SK-N-SH (cell line): ENCODE measurements at regions not wholly inside any gene's neighbourhood (a gene's known extent, or its start where the extent isn't known, plus 50 kb on each side); places are given as distances from the start of the nearest gene placed in this dataset.

ENCODE experiments used
- CTCF ChIA-PET: fragments of 300-600, 350-600 bp; formaldehyde crosslinking; extraction: SDS; loops from one replicate; lab custom pipeline; 2021; lab: Yijun Ruan, JAX
- POLR2A ChIA-PET: fragments of 350-600 bp; sonication (Branson Sonifier 250); formaldehyde crosslinking; extraction: SDS; loops from one replicate; lab custom pipeline; 2020; ENCODE audit warnings: antibody characterized with exemption, inconsistent platforms; lab: Yijun Ruan, JAX
- DNase-seq: peaks from one replicate; pipeline ENCODE4 v3.0.0; 2012
- H2AFZ ChIP-seq: fragments of 200-600 bp; sonication (generic); 2 replicates; pipeline ENCODE4 v1.8.1; 2016; ENCODE audit warnings: antibody characterized with exemption, mild to moderate bottlenecking, low read depth
- H3F3A ChIP-seq: fragments of 200-600 bp; sonication (generic); replicated peaks from 2 replicates; pipeline ENCODE3; 2016; ENCODE audit warnings: antibody characterized with exemption, mild to moderate bottlenecking; ENCODE audit not compliant: insufficient read depth
- H3K27ac ChIP-seq, 2 experiments: fragments of 200-500 bp in 1 of 2; fragments of 200-600 bp in 1 of 2; sonication (Bioruptor generic) in 1 of 2; sonication (generic), shearing (Covaris generic) in 1 of 2; 2 replicates each; pipeline versions ENCODE4 v1.5.1 to v1.6.1; 2014 to 2016; ENCODE audit warnings: low read depth in 2 of 2, inconsistent platforms in 1 of 2, low read length in 1 of 2, mild to moderate bottlenecking in 1 of 2, mixed read lengths in 1 of 2
- H3K27me3 ChIP-seq: fragments of 200-600 bp; sonication (generic), shearing (Covaris generic); 2 replicates; pipeline ENCODE4 v1.6.1; 2016; ENCODE audit warnings: mixed run types; ENCODE audit not compliant: insufficient read depth
- H3K36me3 ChIP-seq, 2 experiments: fragments of 200-500 bp in 1 of 2; fragments of 200-600 bp in 1 of 2; sonication (Bioruptor generic) in 1 of 2; sonication (generic) in 1 of 2; replicated peaks in 1 of 2; 2 replicates each; pipeline versions ENCODE3 to v1.5.1; 2014 to 2016; ENCODE audit warnings: low read length in 1 of 2, mild to moderate bottlenecking in 1 of 2; ENCODE audit not compliant: insufficient read depth in 2 of 2, control insufficient read depth in 1 of 2
- H3K4me1 ChIP-seq, 2 experiments: fragments of 200-500 bp in 1 of 2; fragments of 200-600 bp in 1 of 2; sonication (Bioruptor generic) in 1 of 2; sonication (generic), shearing (Covaris generic) in 1 of 2; 2 replicates each; pipeline versions ENCODE4 v1.5.1 to v1.6.1; 2014 to 2016; ENCODE audit warnings: low read depth in 1 of 2, low read length in 1 of 2, mixed run types in 1 of 2; ENCODE audit not compliant: insufficient read depth in 2 of 2, control insufficient read depth in 1 of 2
- H3K4me2 ChIP-seq: fragments of 200-600 bp; sonication (generic), shearing (Covaris generic); 2 replicates; pipeline ENCODE4 v1.6.1; 2017; ENCODE audit warnings: mixed run types
- H3K4me3 ChIP-seq, 2 experiments: fragments of 200-500 bp in 1 of 2; fragments of 200-600 bp in 1 of 2; sonication (Bioruptor generic) in 1 of 2; sonication (generic), shearing (Covaris generic) in 1 of 2; 2 replicates each; pipeline versions ENCODE4 v1.5.1 to v1.8.1; 2014 to 2016; ENCODE audit warnings: low read depth in 2 of 2, inconsistent platforms in 1 of 2, low read length in 1 of 2, mild to moderate bottlenecking in 1 of 2, mixed read lengths in 1 of 2, moderate library complexity in 1 of 2
- H3K79me2 ChIP-seq: fragments of 200-600 bp; sonication (generic); 2 replicates; pipeline ENCODE4 v1.8.1; 2017; ENCODE audit warnings: mild to moderate bottlenecking; ENCODE audit not compliant: insufficient read depth
- H3K9ac ChIP-seq: fragments of 200-600 bp; sonication (generic); 2 replicates; pipeline ENCODE4 v1.6.1; 2017; ENCODE audit warnings: mixed run types
- H3K9me2 ChIP-seq: fragments of 200-600 bp; sonication (generic); 2 replicates; pipeline ENCODE4 v1.6.1; 2017; ENCODE audit warnings: mixed run types
- H3K9me3 ChIP-seq: fragments of 200-600 bp; sonication (generic); 2 replicates; pipeline ENCODE4 v1.6.1; 2017; ENCODE audit warnings: mixed run types, mild to moderate bottlenecking, moderate library complexity
- H4K20me1 ChIP-seq: fragments of 200-600 bp; sonication (generic); 2 replicates; pipeline ENCODE4 v1.6.1; 2017; ENCODE audit warnings: mild to moderate bottlenecking, mixed run types; ENCODE audit not compliant: insufficient read depth
- ELF1 ChIP-seq: IDR thresholded peaks from 2 replicates; pipeline ENCODE4 v1.4.0; 2012
- FOXJ3 ChIP-seq: sonication (generic); formaldehyde crosslinking; IDR thresholded peaks from 2 replicates; pipeline ENCODE4 v1.5.1; 2020; ENCODE audit warnings: mild to moderate bottlenecking, missing genetic modification reagents
- FOXM1 ChIP-seq: IDR thresholded peaks from 2 replicates; pipeline ENCODE4 v1.4.0; 2012; ENCODE audit warnings: low read depth, mild to moderate bottlenecking
- JUND ChIP-seq: IDR thresholded peaks from 2 replicates; pipeline ENCODE4 v1.4.0; 2012
- MEF2A ChIP-seq: IDR thresholded peaks from 2 replicates; pipeline ENCODE4 v1.4.0; 2012; ENCODE audit warnings: low read depth, borderline replicate concordance
- MXI1 ChIP-seq: IDR thresholded peaks from 2 replicates; pipeline ENCODE4 v1.6.1; 2012; ENCODE audit warnings: mild to moderate bottlenecking, low read depth, low read length, improper control_type of control experiment
- NFIC ChIP-seq: IDR thresholded peaks from 2 replicates; pipeline ENCODE4 v1.4.0; 2012; ENCODE audit warnings: borderline replicate concordance
- RCOR1 ChIP-seq: fragments of 150-350 bp; IDR thresholded peaks from 2 replicates; pipeline ENCODE4 v1.6.1; 2017; ENCODE audit warnings: antibody characterized with exemption, low read length
- RFX5 ChIP-seq: IDR thresholded peaks from 2 replicates; pipeline ENCODE4 v1.6.1; 2012; ENCODE audit warnings: mild to moderate bottlenecking, improper control_type of control experiment, low read length
- RXRA ChIP-seq: IDR thresholded peaks from 2 replicates; pipeline ENCODE4 v1.4.0; 2012; ENCODE audit warnings: low read depth, mild to moderate bottlenecking, borderline replicate concordance
- TEAD4 ChIP-seq: IDR thresholded peaks from 2 replicates; pipeline ENCODE4 v1.4.0; 2012; ENCODE audit warnings: mild to moderate bottlenecking, borderline replicate concordance; ENCODE audit not compliant: insufficient read depth
- YY1 ChIP-seq: IDR thresholded peaks from 2 replicates; pipeline ENCODE4 v1.4.0; 2012; ENCODE audit warnings: low read depth, mild to moderate bottlenecking
- WGBS: methylation state at CpG from one replicate; pipeline ENCODE4 v1.1.6; 2017; ENCODE audit warnings: low lambda C conversion rate; 5-methylcytosine and 5-hydroxymethylcytosine counted together
- TF ChIP-seq, protein P1 (sequence below): fragments of 150-350 bp; IDR thresholded peaks from 2 replicates; pipeline ENCODE4 v1.6.1; 2016; ENCODE audit warnings: mild to moderate bottlenecking, low read depth, low read length
- TF ChIP-seq, protein P2 (sequence below): IDR thresholded peaks from 2 replicates; pipeline ENCODE4 v1.4.0; 2012; ENCODE audit warnings: low read depth, borderline replicate concordance
- TF ChIP-seq, protein P3 (sequence below): IDR thresholded peaks from 2 replicates; pipeline ENCODE4 v1.6.1; 2012; ENCODE audit warnings: mild to moderate bottlenecking, low read depth, low read length, moderate library complexity
- TF ChIP-seq, protein P4 (sequence below): IDR thresholded peaks from 2 replicates; pipeline ENCODE4 v1.4.0; 2012; ENCODE audit warnings: low read depth, borderline replicate concordance

GRCh38 chr9:94016744-94017143 lies 61.6 kb upstream of the BARX1 start:
- Histone ChIP-seq H2AFZ (no peak overlapping the region), H3K4me2 (no peak overlapping the region), H3K9me3 (no peaks in the 10 kb centered on the region), H3K4me1 (no peaks in the 10 kb centered on the region), H3K27me3 (no peaks in the 10 kb centered on the region), H3K27ac (no peak overlapping the region), H3K36me3 (no peaks in the 10 kb centered on the region), H3K9ac (no peak overlapping the region), H3F3A (no peaks in the 10 kb centered on the region), H3K9me2 (no peaks in the 10 kb centered on the region), H4K20me1 (no peaks in the 10 kb centered on the region), H3K4me3 (no peak overlapping the region), H3K79me2 (no peaks in the 10 kb centered on the region)
- 53% methylated on average over 3 of the region's 3 CpGs for WGBS
- no peak for DNase-seq
- ChIA-PET POLR2A (no interaction called here), CTCF (interaction anchor here (1.1 to 6.3 kb wide), 6 partner anchors 10 to 334 kb away, joined by 3 to 209 read pairs (median 6); no protein-coding TSS in a partner anchor)
- TF ChIP-seq, protein P1, sequence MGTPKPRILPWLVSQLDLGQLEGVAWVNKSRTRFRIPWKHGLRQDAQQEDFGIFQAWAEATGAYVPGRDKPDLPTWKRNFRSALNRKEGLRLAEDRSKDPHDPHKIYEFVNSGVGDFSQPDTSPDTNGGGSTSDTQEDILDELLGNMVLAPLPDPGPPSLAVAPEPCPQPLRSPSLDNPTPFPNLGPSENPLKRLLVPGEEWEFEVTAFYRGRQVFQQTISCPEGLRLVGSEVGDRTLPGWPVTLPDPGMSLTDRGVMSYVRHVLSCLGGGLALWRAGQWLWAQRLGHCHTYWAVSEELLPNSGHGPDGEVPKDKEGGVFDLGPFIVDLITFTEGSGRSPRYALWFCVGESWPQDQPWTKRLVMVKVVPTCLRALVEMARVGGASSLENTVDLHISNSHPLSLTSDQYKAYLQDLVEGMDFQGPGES, result no peak
- TF ChIP-seq RCOR1 (no peak), RFX5 (no peak), FOXJ3 (no peak), ELF1 (no peak), JUND (no peak), YY1 (no peak), TEAD4 (no peak), FOXM1 (no peak), RXRA (no peak), NFIC (no peak), MXI1 (no peak), MEF2A (no peak)
- TF ChIP-seq, protein P2, sequence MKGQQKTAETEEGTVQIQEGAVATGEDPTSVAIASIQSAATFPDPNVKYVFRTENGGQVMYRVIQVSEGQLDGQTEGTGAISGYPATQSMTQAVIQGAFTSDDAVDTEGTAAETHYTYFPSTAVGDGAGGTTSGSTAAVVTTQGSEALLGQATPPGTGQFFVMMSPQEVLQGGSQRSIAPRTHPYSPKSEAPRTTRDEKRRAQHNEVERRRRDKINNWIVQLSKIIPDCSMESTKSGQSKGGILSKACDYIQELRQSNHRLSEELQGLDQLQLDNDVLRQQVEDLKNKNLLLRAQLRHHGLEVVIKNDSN, result no peak
- TF ChIP-seq, protein P3, sequence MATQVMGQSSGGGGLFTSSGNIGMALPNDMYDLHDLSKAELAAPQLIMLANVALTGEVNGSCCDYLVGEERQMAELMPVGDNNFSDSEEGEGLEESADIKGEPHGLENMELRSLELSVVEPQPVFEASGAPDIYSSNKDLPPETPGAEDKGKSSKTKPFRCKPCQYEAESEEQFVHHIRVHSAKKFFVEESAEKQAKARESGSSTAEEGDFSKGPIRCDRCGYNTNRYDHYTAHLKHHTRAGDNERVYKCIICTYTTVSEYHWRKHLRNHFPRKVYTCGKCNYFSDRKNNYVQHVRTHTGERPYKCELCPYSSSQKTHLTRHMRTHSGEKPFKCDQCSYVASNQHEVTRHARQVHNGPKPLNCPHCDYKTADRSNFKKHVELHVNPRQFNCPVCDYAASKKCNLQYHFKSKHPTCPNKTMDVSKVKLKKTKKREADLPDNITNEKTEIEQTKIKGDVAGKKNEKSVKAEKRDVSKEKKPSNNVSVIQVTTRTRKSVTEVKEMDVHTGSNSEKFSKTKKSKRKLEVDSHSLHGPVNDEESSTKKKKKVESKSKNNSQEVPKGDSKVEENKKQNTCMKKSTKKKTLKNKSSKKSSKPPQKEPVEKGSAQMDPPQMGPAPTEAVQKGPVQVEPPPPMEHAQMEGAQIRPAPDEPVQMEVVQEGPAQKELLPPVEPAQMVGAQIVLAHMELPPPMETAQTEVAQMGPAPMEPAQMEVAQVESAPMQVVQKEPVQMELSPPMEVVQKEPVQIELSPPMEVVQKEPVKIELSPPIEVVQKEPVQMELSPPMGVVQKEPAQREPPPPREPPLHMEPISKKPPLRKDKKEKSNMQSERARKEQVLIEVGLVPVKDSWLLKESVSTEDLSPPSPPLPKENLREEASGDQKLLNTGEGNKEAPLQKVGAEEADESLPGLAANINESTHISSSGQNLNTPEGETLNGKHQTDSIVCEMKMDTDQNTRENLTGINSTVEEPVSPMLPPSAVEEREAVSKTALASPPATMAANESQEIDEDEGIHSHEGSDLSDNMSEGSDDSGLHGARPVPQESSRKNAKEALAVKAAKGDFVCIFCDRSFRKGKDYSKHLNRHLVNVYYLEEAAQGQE, result no peak
- TF ChIP-seq, protein P4, sequence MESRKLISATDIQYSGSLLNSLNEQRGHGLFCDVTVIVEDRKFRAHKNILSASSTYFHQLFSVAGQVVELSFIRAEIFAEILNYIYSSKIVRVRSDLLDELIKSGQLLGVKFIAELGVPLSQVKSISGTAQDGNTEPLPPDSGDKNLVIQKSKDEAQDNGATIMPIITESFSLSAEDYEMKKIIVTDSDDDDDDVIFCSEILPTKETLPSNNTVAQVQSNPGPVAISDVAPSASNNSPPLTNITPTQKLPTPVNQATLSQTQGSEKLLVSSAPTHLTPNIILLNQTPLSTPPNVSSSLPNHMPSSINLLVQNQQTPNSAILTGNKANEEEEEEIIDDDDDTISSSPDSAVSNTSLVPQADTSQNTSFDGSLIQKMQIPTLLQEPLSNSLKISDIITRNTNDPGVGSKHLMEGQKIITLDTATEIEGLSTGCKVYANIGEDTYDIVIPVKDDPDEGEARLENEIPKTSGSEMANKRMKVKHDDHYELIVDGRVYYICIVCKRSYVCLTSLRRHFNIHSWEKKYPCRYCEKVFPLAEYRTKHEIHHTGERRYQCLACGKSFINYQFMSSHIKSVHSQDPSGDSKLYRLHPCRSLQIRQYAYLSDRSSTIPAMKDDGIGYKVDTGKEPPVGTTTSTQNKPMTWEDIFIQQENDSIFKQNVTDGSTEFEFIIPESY, result no peak
